SK-N-SH (cell line): ENCODE measurements at regions not wholly inside any gene's neighbourhood (a gene's known extent, or its start where the extent isn't known, plus 50 kb on each side); places are given as distances from the start of the nearest gene placed in this dataset.

Source experiments
- CTCF ChIA-PET: fragments of 300-600, 350-600 bp; formaldehyde crosslinking; extraction: SDS; loops from one replicate; lab custom pipeline; 2021; lab: Yijun Ruan, JAX
- POLR2A ChIA-PET: fragments of 350-600 bp; sonication (Branson Sonifier 250); formaldehyde crosslinking; extraction: SDS; loops from one replicate; lab custom pipeline; 2020; ENCODE audit warnings: antibody characterized with exemption, inconsistent platforms; lab: Yijun Ruan, JAX
- DNase-seq: peaks from one replicate; pipeline ENCODE4 v3.0.0; 2012
- H2AFZ ChIP-seq: fragments of 200-600 bp; sonication (generic); 2 replicates; pipeline ENCODE4 v1.8.1; 2016; ENCODE audit warnings: antibody characterized with exemption, mild to moderate bottlenecking, low read depth
- H3F3A ChIP-seq: fragments of 200-600 bp; sonication (generic); replicated peaks from 2 replicates; pipeline ENCODE3; 2016; ENCODE audit warnings: antibody characterized with exemption, mild to moderate bottlenecking; ENCODE audit not compliant: insufficient read depth
- H3K27ac ChIP-seq, 2 experiments: fragments of 200-500 bp in 1 of 2; fragments of 200-600 bp in 1 of 2; sonication (Bioruptor generic) in 1 of 2; sonication (generic), shearing (Covaris generic) in 1 of 2; 2 replicates each; pipeline versions ENCODE4 v1.5.1 to v1.6.1; 2014 to 2016; ENCODE audit warnings: low read depth in 2 of 2, inconsistent platforms in 1 of 2, low read length in 1 of 2, mild to moderate bottlenecking in 1 of 2, mixed read lengths in 1 of 2
- H3K27me3 ChIP-seq: fragments of 200-600 bp; sonication (generic), shearing (Covaris generic); 2 replicates; pipeline ENCODE4 v1.6.1; 2016; ENCODE audit warnings: mixed run types; ENCODE audit not compliant: insufficient read depth
- H3K36me3 ChIP-seq, 2 experiments: fragments of 200-500 bp in 1 of 2; fragments of 200-600 bp in 1 of 2; sonication (Bioruptor generic) in 1 of 2; sonication (generic) in 1 of 2; replicated peaks in 1 of 2; 2 replicates each; pipeline versions ENCODE3 to v1.5.1; 2014 to 2016; ENCODE audit warnings: low read length in 1 of 2, mild to moderate bottlenecking in 1 of 2; ENCODE audit not compliant: insufficient read depth in 2 of 2, control insufficient read depth in 1 of 2
- H3K4me1 ChIP-seq, 2 experiments: fragments of 200-500 bp in 1 of 2; fragments of 200-600 bp in 1 of 2; sonication (Bioruptor generic) in 1 of 2; sonication (generic), shearing (Covaris generic) in 1 of 2; 2 replicates each; pipeline versions ENCODE4 v1.5.1 to v1.6.1; 2014 to 2016; ENCODE audit warnings: low read depth in 1 of 2, low read length in 1 of 2, mixed run types in 1 of 2; ENCODE audit not compliant: insufficient read depth in 2 of 2, control insufficient read depth in 1 of 2
- H3K4me2 ChIP-seq: fragments of 200-600 bp; sonication (generic), shearing (Covaris generic); 2 replicates; pipeline ENCODE4 v1.6.1; 2017; ENCODE audit warnings: mixed run types
- H3K4me3 ChIP-seq, 2 experiments: fragments of 200-500 bp in 1 of 2; fragments of 200-600 bp in 1 of 2; sonication (Bioruptor generic) in 1 of 2; sonication (generic), shearing (Covaris generic) in 1 of 2; 2 replicates each; pipeline versions ENCODE4 v1.5.1 to v1.8.1; 2014 to 2016; ENCODE audit warnings: low read depth in 2 of 2, inconsistent platforms in 1 of 2, low read length in 1 of 2, mild to moderate bottlenecking in 1 of 2, mixed read lengths in 1 of 2, moderate library complexity in 1 of 2
- H3K79me2 ChIP-seq: fragments of 200-600 bp; sonication (generic); 2 replicates; pipeline ENCODE4 v1.8.1; 2017; ENCODE audit warnings: mild to moderate bottlenecking; ENCODE audit not compliant: insufficient read depth
- H3K9ac ChIP-seq: fragments of 200-600 bp; sonication (generic); 2 replicates; pipeline ENCODE4 v1.6.1; 2017; ENCODE audit warnings: mixed run types
- H3K9me2 ChIP-seq: fragments of 200-600 bp; sonication (generic); 2 replicates; pipeline ENCODE4 v1.6.1; 2017; ENCODE audit warnings: mixed run types
- H3K9me3 ChIP-seq: fragments of 200-600 bp; sonication (generic); 2 replicates; pipeline ENCODE4 v1.6.1; 2017; ENCODE audit warnings: mixed run types, mild to moderate bottlenecking, moderate library complexity
- H4K20me1 ChIP-seq: fragments of 200-600 bp; sonication (generic); 2 replicates; pipeline ENCODE4 v1.6.1; 2017; ENCODE audit warnings: mild to moderate bottlenecking, mixed run types; ENCODE audit not compliant: insufficient read depth
- EZH2phosphoT487 ChIP-seq: fragments of 200-600 bp; sonication (generic); IDR thresholded peaks from 2 replicates; pipeline ENCODE4 v1.6.1; 2017; ENCODE audit warnings: low read depth, mixed run types, mild to moderate bottlenecking, antibody characterized with exemption, moderate library complexity, borderline replicate concordance
- FOSL2 ChIP-seq: IDR thresholded peaks from 2 replicates; pipeline ENCODE4 v1.4.0; 2012; ENCODE audit warnings: low read depth, mild to moderate bottlenecking, moderate library complexity, borderline replicate concordance
- FOXJ3 ChIP-seq: sonication (generic); formaldehyde crosslinking; IDR thresholded peaks from 2 replicates; pipeline ENCODE4 v1.5.1; 2020; ENCODE audit warnings: mild to moderate bottlenecking, missing genetic modification reagents
- GABPA ChIP-seq: IDR thresholded peaks from 2 replicates; pipeline ENCODE4 v1.4.0; 2012; ENCODE audit warnings: low read depth, mild to moderate bottlenecking
- GATA2 ChIP-seq: sonication (generic); formaldehyde crosslinking; IDR thresholded peaks from 2 replicates; pipeline ENCODE4 v1.5.0; 2020; ENCODE audit warnings: mild to moderate bottlenecking, missing genetic modification reagents
- MAX ChIP-seq: IDR thresholded peaks from 2 replicates; pipeline ENCODE4 v1.4.0; 2012; ENCODE audit warnings: low read depth
- MXI1 ChIP-seq: IDR thresholded peaks from 2 replicates; pipeline ENCODE4 v1.6.1; 2012; ENCODE audit warnings: mild to moderate bottlenecking, low read depth, low read length, improper control_type of control experiment
- NRF1 ChIP-seq: IDR thresholded peaks from 2 replicates; pipeline ENCODE4 v1.6.1; 2012; ENCODE audit warnings: low read depth, mild to moderate bottlenecking, low read length
- POLR2AphosphoS5 ChIP-seq: IDR thresholded peaks from 2 replicates; pipeline ENCODE4 v1.6.1; 2012; ENCODE audit warnings: low read depth, low read length
- RAD21 ChIP-seq: IDR thresholded peaks from 2 replicates; pipeline ENCODE4 v1.6.1; 2012; ENCODE audit warnings: mild to moderate bottlenecking, low read length
- REST ChIP-seq: IDR thresholded peaks from 2 replicates; pipeline ENCODE4 v1.6.1; 2012; ENCODE audit warnings: mild to moderate bottlenecking, low read depth, low read length, moderate library complexity
- SMC3 ChIP-seq: IDR thresholded peaks from 2 replicates; pipeline ENCODE4 v1.6.1; 2012; ENCODE audit warnings: low read depth, low read length, improper control_type of control experiment
- TAF1 ChIP-seq: IDR thresholded peaks from 2 replicates; pipeline ENCODE4 v1.6.1; 2012; ENCODE audit warnings: low read depth, mild to moderate bottlenecking, low read length, moderate library complexity, borderline replicate concordance
- USF1 ChIP-seq: IDR thresholded peaks from 2 replicates; pipeline ENCODE4 v1.4.0; 2012; ENCODE audit warnings: low read depth, borderline replicate concordance
- ZBTB33 ChIP-seq: IDR thresholded peaks from 2 replicates; pipeline ENCODE4 v1.4.0; 2012; ENCODE audit warnings: low read depth, borderline replicate concordance
- WGBS: methylation state at CpG from one replicate; pipeline ENCODE4 v1.1.6; 2017; ENCODE audit warnings: low lambda C conversion rate; 5-methylcytosine and 5-hydroxymethylcytosine counted together

GRCh38 chr13:61700181-61700580, 284.5 kb upstream of the PCDH20 start:
- H3K79me2 ChIP-seq: no peaks in the 10 kb centered on the region
- no peak for DNase-seq
- H2AFZ ChIP-seq: no peak overlapping the region
- H3K9me2 ChIP-seq: no peaks in the 10 kb centered on the region
- CTCF ChIA-PET: no interaction called here
- no peak overlapping the region for H3K4me2 ChIP-seq
- TF ChIP-seq REST (no peak), NRF1 (no peak), ZBTB33 (no peak), RAD21 (no peak), GATA2 (CRISPR knock-in tag) (no peak), POLR2AphosphoS5 (no peak), SMC3 (no peak), EZH2phosphoT487 (no peak), MAX (no peak), FOSL2 (no peak), FOXJ3 (CRISPR knock-in tag) (no peak), USF1 (no peak), TAF1 (no peak), GABPA (no peak), MXI1 (no peak)
- TF ChIP-seq, all 33 proteins: peak for 0
- H3K9me3 ChIP-seq: no peaks in the 10 kb centered on the region
- POLR2A ChIA-PET: no interaction called here
- H3K9ac ChIP-seq: no peak overlapping the region
- no peaks in the 10 kb centered on the region for H3K27me3 ChIP-seq
- H3K4me1 ChIP-seq: no peaks in the 10 kb centered on the region
- H3K4me3 ChIP-seq: no peak overlapping the region
- WGBS: 51% methylated on average over 4 of the region's 4 CpGs
- no peaks in the 10 kb centered on the region for H3F3A ChIP-seq
- H3K36me3 ChIP-seq: no peaks in the 10 kb centered on the region
- no peaks in the 10 kb centered on the region for H4K20me1 ChIP-seq
- no peak overlapping the region for H3K27ac ChIP-seq
